ENCODE measurements at regions not wholly inside any gene's neighbourhood (a gene's known extent, or its start where the extent isn't known, plus 50 kb on each side); places are given as distances from the start of the nearest gene placed in this dataset.
"Not testable (repeated sequence)": the region's sequence is repeated elsewhere in the genome, so short reads cannot be mapped to it uniquely, and the experiment has no call there.

- not testable (repeated sequence) for DNase-seq (ENCODE audit: low read depth in 2 of 2)
Measured at GRCh38 chr15:20003471-20003870, 538.1 kb downstream of the GOLGA6L6 start.

DNA sequence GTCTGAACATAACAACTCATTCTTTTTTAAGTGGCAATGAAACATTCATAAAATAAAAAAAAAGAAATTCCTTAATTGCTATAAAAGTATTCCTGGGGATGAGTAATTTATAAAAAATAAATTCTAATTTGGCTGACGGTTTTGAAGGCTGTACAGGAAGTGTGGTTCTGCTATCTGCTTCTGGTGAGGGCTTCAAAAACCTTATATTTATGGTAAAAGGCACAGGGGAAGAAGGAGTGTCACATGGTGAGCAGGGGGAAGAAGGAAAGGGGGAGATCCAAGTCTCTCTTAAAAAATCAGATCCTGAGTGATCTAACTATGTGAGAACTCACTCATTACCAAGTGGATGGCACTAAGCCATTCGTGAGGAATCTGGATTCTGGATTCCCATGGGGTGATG, 539.0 kb downstream of the GOLGA6L6 start:
- DNase-seq (ENCODE audit: low read depth in 2 of 2), result not testable (repeated sequence)

DNA sequence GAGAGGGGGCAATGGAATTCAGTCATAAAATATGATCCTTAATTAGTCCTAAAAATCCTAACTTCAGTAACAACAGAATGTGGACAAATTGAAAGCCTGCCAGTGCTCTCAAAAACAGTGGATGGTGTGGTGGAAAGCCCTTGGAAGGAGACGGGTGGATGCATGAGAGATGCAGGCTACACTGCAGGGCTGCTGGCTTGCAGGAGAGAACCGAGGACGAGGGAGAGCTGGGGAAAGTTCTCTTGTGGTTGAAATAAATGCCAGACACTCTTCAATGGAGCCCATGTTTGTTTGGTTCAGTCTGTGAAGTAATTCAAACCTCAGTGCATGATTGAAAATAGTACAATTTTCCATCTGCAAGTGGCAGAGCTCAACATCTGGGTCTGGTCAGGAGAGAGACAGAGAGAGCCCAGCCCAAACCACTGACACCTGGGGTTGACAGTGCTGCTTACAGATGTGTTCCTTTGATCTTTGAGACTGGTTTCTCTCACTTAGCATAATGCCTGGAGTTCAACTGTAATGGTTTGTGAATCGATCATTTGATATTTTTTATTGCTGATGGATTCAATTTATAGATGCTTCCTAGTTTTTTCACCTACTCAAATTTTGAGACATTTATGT, 544.9 kb downstream of the GOLGA6L6 start:
- DNase-seq (ENCODE audit: low read depth in 2 of 2), result not testable (repeated sequence)

DNA sequence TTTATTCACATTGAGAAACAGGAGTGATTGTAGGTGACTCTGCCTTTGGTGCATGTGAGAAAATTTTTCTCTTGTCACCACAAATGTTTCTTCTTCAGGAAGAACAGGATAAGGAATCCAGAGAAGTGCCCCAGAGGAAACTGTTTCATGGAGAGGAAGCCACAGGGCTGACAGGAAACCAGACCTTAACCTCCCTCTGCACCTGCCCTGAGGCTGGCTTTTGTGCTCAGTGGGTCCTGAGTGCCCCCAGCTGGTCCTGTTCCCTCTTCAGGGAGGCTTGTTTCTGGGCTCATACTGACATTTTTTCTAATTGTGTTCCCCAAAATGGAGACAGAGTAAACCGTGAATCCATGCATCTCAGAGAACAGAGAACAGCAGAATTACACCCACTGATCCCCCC, 546.3 kb downstream of the GOLGA6L6 start:
- not testable (repeated sequence) for DNase-seq (ENCODE audit: low read depth in 2 of 2)

DNA sequence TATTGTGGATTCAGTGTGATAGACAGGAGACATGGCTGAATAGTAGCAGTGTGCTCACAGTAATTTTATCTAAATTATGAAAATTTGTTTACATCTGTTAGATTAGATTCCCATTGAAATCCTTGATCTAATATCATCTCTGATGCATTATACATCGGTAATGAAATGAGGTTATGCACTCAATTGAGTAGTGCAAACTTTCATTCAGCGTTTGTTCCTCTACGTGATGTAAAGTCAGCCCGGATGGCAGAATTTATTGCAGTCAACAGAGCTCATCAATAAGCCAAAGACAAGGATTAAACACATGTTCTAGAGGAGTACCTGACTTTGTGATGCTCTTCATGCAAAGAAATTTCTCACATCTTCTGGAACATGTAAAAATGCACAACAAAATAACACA, 549.2 kb downstream of the GOLGA6L6 start:
- no peak for DNase-seq (ENCODE audit: low read depth in 2 of 2)

DNA sequence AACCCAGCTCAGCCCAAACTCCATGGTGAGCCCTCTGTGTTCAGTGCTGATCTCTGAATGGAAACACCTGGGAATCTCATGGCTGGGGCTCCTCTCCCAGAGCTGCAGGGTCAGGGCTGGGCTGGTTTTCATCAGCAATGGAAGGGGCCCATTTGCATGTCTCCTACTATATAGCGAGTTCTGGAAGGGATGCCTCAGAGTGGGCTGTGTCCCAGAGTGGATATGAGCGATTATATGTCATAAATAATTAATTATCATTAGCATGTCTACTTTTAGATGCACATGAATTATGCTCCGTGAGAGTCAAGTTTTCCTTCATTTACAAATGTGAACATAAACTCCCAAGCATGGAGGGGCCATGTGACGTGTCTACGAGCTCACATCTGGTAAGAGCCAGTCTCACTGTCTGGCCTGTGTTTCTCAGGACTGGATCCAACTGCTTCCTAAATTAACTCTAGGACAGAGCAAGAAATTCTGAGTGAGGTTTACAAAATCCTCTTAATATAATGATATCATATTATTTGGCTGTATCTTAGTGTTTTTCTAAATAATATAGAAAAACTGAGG, 553.4 kb downstream of the GOLGA6L6 start:
- no peak for DNase-seq (ENCODE audit: low read depth in 2 of 2)

- DNase-seq (ENCODE audit: low read depth in 2 of 2), result no peak
Measured at GRCh38 chr15:19987389-19988048, 554.1 kb downstream of the GOLGA6L6 start.

GRCh38 chr15:19984101-19984500, 557.5 kb downstream of the GOLGA6L6 start:
- no peak for DNase-seq (ENCODE audit: low read depth in 2 of 2)

GRCh38 chr15:19974998-19975397, 566.6 kb downstream of the GOLGA6L6 start:
- DNase-seq (ENCODE audit: low read depth in 2 of 2), result no peak

GRCh38 chr15:19973718-19974117, 567.9 kb downstream of the GOLGA6L6 start:
- DNase-seq (ENCODE audit: low read depth in 2 of 2), result no peak

DNA sequence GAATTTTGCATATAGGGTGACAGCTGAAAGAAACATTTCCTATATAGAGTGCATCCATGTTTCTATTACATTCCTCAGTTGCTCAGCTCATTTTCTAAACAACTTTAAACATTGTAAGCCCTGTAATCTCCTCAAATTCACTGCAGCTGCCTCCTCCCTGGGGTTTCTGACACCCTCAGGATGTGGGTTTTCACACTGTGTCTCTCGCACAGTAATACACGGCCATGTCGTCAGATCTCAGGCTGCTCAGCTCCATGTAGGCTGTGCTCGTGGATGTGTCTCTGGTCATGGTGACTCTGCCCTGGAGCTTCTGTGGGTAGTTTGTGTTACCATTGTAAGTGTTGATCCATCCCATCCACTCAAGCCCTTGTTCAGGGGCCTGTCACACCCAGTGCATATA, 569.0 kb downstream of the GOLGA6L6 start:
- not testable (repeated sequence) for DNase-seq (ENCODE audit: low read depth in 2 of 2)

GRCh38 chr15:19965574-19965973, 576.0 kb downstream of the GOLGA6L6 start:
- not testable (repeated sequence) for DNase-seq (ENCODE audit: low read depth in 2 of 2)

GRCh38 chr15:19964480-19964879, 577.1 kb downstream of the GOLGA6L6 start:
- DNase-seq (ENCODE audit: low read depth in 2 of 2), result not testable (repeated sequence)

DNA sequence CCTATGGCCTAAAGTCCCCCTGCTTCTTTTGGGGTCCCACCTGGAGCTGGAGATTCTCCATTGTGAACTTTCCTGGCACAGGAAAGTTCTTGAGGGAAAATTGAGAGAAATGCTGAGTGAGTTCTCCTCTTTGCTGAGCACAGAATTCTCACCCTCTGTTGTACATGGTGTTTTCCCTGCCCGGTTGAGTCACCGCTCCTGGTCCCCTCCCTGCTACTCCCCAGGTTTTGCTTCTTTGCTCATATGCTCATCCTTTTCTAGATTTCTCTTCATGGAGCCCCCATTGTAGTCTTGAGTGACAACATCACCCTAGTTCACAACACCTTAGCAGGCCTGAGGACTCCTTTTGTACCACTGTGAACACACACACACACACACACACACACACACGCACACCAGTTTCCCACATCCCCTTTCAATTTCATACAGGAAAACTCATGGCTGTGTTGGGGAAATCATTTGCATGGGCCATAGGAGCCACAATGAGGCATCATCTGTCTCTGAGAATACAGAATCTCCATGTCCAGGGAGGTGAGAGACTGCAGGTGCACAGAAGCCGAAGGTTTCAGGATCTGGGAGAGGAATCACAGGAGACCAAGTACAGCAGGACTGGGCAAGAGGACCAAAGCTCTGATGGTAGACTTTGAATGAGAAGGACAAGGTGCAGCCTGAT, 585.3 kb downstream of the GOLGA6L6 start:
- no peak for DNase-seq (ENCODE audit: low read depth in 2 of 2)

GRCh38 chr15:19944261-19944888, 597.2 kb downstream of the GOLGA6L6 start:
- DNase-seq (ENCODE audit: low read depth in 2 of 2), result no peak

GRCh38 chr15:19943515-19943914, 598.1 kb downstream of the GOLGA6L6 start:
- DNase-seq (ENCODE audit: low read depth in 2 of 2), result no peak

GRCh38 chr15:19903281-19903680, 638.3 kb downstream of the GOLGA6L6 start:
- not testable (repeated sequence) for DNase-seq (ENCODE audit: low read depth in 2 of 2)

DNA sequence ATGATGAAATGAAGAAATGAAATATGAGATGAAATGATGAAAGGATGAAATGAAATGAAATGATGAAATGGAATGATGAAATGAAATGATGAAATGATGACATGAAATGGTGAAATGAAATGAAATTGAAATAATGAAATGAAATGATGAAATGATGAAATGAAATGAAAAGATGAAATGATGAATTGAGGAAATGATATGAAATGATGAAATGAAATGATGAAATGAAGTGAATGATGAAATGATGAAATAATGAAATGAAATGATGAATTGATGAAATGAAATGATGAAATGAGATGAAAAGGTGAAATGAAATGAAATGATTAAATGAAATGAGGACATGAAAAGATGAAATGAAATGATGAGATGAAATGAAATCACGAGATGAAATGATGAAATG, 639.2 kb downstream of the GOLGA6L6 start:
- DNase-seq (ENCODE audit: low read depth in 2 of 2), result not testable (repeated sequence)

DNA sequence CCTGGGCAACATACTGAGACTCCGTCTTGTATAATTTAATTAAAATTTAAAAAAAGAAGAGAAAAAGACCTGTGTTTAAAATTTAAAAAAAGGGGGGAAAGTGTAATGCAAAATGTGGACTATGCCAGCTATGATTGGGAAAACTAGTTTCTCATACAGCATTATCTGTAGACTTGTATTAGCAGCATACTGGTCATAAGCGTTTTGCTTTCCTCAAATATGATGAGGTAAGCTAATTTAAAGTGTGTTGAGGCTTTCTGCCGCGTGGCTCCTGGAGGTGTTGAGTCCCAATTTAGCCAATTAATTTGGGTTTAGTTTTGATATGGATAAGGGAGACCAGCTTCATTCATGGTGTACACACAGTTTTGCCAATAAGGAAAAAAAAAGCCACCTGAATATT, 640.2 kb downstream of the GOLGA6L6 start:
- not testable (repeated sequence) for DNase-seq (ENCODE audit: low read depth in 2 of 2)

- no peak for DNase-seq (ENCODE audit: low read depth in 2 of 2)
Measured at GRCh38 chr15:19899021-19899824, 642.4 kb downstream of the GOLGA6L6 start.

DNA sequence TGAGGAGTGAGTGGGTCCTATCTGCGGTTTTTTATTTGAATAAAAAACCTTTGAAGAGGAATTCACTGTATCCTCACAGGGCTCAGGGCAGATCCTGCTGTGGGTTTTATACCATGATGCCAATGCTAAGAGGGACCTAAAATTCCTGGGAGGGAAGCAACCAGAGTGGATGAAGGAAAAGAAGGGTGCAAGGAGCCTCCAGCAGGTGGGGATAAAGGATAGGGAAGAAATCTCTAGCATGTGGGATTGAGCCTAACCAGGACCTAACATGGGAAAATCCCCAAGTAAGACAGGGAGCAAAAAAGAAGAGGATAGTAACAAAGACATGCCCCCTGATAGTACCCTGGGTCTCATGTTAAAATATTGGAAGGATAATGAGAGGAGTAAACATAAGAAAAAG, 652.8 kb downstream of the GOLGA6L6 start:
- not testable (repeated sequence) for DNase-seq (ENCODE audit: low read depth in 2 of 2)

Data from stimulated activated CD4-positive, alpha-beta T cell treated with anti-CD3 and anti-CD28 coated beads, Interleukin-1b, Interleukin-23, amount 100 ng/mL, for 1 hour (primary cell).